H1 (cell line): ENCODE measurements at regions not wholly inside any gene's neighbourhood (a gene's known extent, or its start where the extent isn't known, plus 50 kb on each side); places are given as distances from the start of the nearest gene placed in this dataset.

Source experiments
- CTCF ChIA-PET: fragments of 300-600 bp; sonication (Branson Sonifier 250); formaldehyde crosslinking; loops from one replicate; lab custom pipeline; 2021; ENCODE audit not compliant: partially characterized antibody; lab: Charles Lee
- POLR2A ChIA-PET: fragments of 300-600 bp; sonication (Branson Sonifier 250); formaldehyde crosslinking; loops from one replicate; lab custom pipeline; 2021; ENCODE audit warnings: inconsistent platforms; ENCODE audit not compliant: partially characterized antibody; lab: Charles Lee
- DNase-seq, 2 experiments: peaks; one replicate each; pipeline versions ENCODE4 v3.0.0 to v3.0.0-alpha.2; 2010 to 2022; ENCODE audit warnings: low spot score in 2 of 2, low read depth in 1 of 2, mixed read lengths in 1 of 2
- FAIRE-seq: peaks from 2 replicates; lab custom pipeline; 2011; peaks lifted over from hg19 to GRCh38; lab: Jason Lieb, UNC
- H2AFZ ChIP-seq: 2 replicates; pipeline ENCODE4 v1.8.1; 2012; ENCODE audit warnings: low read length, inconsistent platforms
- H2AK5ac ChIP-seq: 2 replicates; pipeline ENCODE4 v1.6.1; 2013; ENCODE audit warnings: low read depth, low read length
- H2BK120ac ChIP-seq: replicated peaks from 2 replicates; pipeline ENCODE3; 2013; ENCODE audit warnings: low read depth, low read length, inconsistent platforms
- H2BK12ac ChIP-seq: 2 replicates; pipeline ENCODE4 v1.6.1; 2013; ENCODE audit warnings: low read depth, low read length
- H2BK15ac ChIP-seq: 2 replicates; pipeline ENCODE4 v1.6.1; 2013; ENCODE audit warnings: low read length
- H2BK20ac ChIP-seq: 2 replicates; pipeline ENCODE4 v1.6.1; 2013; ENCODE audit warnings: low read length
- H2BK5ac ChIP-seq: 2 replicates; pipeline ENCODE4 v1.6.1; 2013; ENCODE audit warnings: low read depth, low read length
- H3K14ac ChIP-seq: 2 replicates; pipeline ENCODE4 v1.6.1; 2013; ENCODE audit warnings: inconsistent platforms; ENCODE audit not compliant: insufficient read length
- H3K18ac ChIP-seq: 2 replicates; pipeline ENCODE4 v1.6.1; 2013; ENCODE audit warnings: low read length; ENCODE audit errors: extremely low read depth
- H3K23ac ChIP-seq: 2 replicates; pipeline ENCODE4 v1.6.1; 2013; ENCODE audit warnings: inconsistent platforms; ENCODE audit not compliant: insufficient read length
- H3K23me2 ChIP-seq: 2 replicates; pipeline ENCODE4 v1.6.1; 2013; ENCODE audit warnings: low read depth, low read length
- H3K27ac ChIP-seq: 2 replicates; pipeline ENCODE4 v1.6.1; 2011; ENCODE audit warnings: low read depth, low read length, inconsistent platforms
- H3K27me3 ChIP-seq, 4 experiments: replicated peaks in 1 of 4; 1 replicate in 1 of 4; 2 replicates in 3 of 4; pipeline versions ENCODE4 v1.6.1 to v1.8.1; 2011 to 2013; ENCODE audit warnings: low read length in 3 of 4, mild to moderate bottlenecking in 3 of 4, inconsistent platforms in 2 of 4, mixed read lengths in 2 of 4, moderate library complexity in 1 of 4; ENCODE audit not compliant: control insufficient read depth in 3 of 4, insufficient read depth in 3 of 4; ENCODE audit errors: extremely low read depth in 1 of 4
- H3K36me3 ChIP-seq, 4 experiments: 2 replicates each; pipeline versions ENCODE4 v1.6.1 to v1.8.1; 2011 to 2013; ENCODE audit warnings: mild to moderate bottlenecking in 4 of 4, low read length in 3 of 4, moderate library complexity in 2 of 4, control low read depth in 1 of 4, inconsistent platforms in 1 of 4; ENCODE audit not compliant: insufficient read depth in 4 of 4, control insufficient read depth in 2 of 4
- H3K4ac ChIP-seq: replicated peaks from 2 replicates; pipeline ENCODE3; 2013; ENCODE audit warnings: low read length, low read depth, mixed read lengths, inconsistent platforms; ENCODE audit not compliant: insufficient read length
- H3K4me1 ChIP-seq, 4 experiments: replicated peaks in 1 of 4; 1 replicate in 1 of 4; 2 replicates in 3 of 4; pipeline versions ENCODE4 v1.6.1 to v1.8.1; 2011 to 2013; ENCODE audit warnings: low read length in 3 of 4, inconsistent platforms in 2 of 4, mixed read lengths in 1 of 4; ENCODE audit not compliant: insufficient read depth in 4 of 4, control insufficient read depth in 3 of 4
- H3K4me2 ChIP-seq, 2 experiments: 2 replicates each; pipeline versions ENCODE4 v1.6.1 to v1.8.1; 2011 to 2013; ENCODE audit warnings: low read depth in 2 of 2, low read length in 2 of 2, control low read depth in 1 of 2, inconsistent platforms in 1 of 2, mild to moderate bottlenecking in 1 of 2; ENCODE audit not compliant: insufficient read depth in 1 of 2
- H3K4me3 ChIP-seq, 4 experiments: fragments of 200-600, 300-600 bp in 1 of 4; sonication (generic), shearing (Covaris generic), sonication (Bioruptor Twin) in 1 of 4; 2 replicates each; pipeline versions ENCODE4 v1.5.1 to v1.8.1; 2011 to 2016; ENCODE audit warnings: low read length in 4 of 4, low read depth in 3 of 4, control low read depth in 2 of 4, inconsistent platforms in 2 of 4, mild to moderate bottlenecking in 2 of 4, mixed read lengths in 1 of 4, moderate library complexity in 1 of 4; ENCODE audit not compliant: insufficient read depth in 2 of 4; ENCODE audit errors: extremely low read depth in 1 of 4
- H3K56ac ChIP-seq: replicated peaks from 2 replicates; pipeline ENCODE3; 2013; ENCODE audit warnings: low read depth, mild to moderate bottlenecking, mixed read lengths, low read length, inconsistent platforms; ENCODE audit not compliant: insufficient read length
- H3K79me1 ChIP-seq: 2 replicates; pipeline ENCODE4 v1.6.1; 2013; ENCODE audit warnings: low read depth, low read length, control low read depth
- H3K79me2 ChIP-seq, 2 experiments: 2 replicates each; pipeline versions ENCODE4 v1.6.1 to v1.8.1; 2012 to 2013; ENCODE audit warnings: low read length in 2 of 2, mild to moderate bottlenecking in 2 of 2, inconsistent platforms in 1 of 2; ENCODE audit not compliant: insufficient read depth in 2 of 2, control insufficient read depth in 1 of 2
- H3K9ac ChIP-seq, 4 experiments: replicated peaks in 1 of 4; 1 replicate in 1 of 4; 2 replicates in 3 of 4; pipeline versions ENCODE4 v1.6.1 to v1.8.1; 2011 to 2013; ENCODE audit warnings: low read depth in 3 of 4, low read length in 3 of 4, control low read depth in 2 of 4, mild to moderate bottlenecking in 2 of 4, moderate library complexity in 2 of 4, inconsistent platforms in 1 of 4; ENCODE audit errors: extremely low read depth in 1 of 4
- H3K9me3 ChIP-seq, 2 experiments: 2 replicates each; pipeline versions ENCODE4 v1.6.1 to v1.8.1; 2012 to 2013; ENCODE audit warnings: mild to moderate bottlenecking in 2 of 2, moderate library complexity in 2 of 2, control low read depth in 1 of 2, inconsistent platforms in 1 of 2, low read depth in 1 of 2, low read length in 1 of 2, mixed read lengths in 1 of 2; ENCODE audit not compliant: insufficient read depth in 2 of 2
- H4K20me1 ChIP-seq, 2 experiments: replicated peaks in 1 of 2; 2 replicates each; pipeline versions ENCODE3 to v1.8.1; 2011 to 2013; ENCODE audit warnings: inconsistent platforms in 2 of 2, low read length in 2 of 2, mild to moderate bottlenecking in 1 of 2; ENCODE audit not compliant: insufficient read depth in 2 of 2, control insufficient read depth in 1 of 2
- H4K5ac ChIP-seq: 2 replicates; pipeline ENCODE4 v1.6.1; 2013; ENCODE audit warnings: low read length, low read depth, mixed read lengths, inconsistent platforms; ENCODE audit not compliant: insufficient read length
- H4K8ac ChIP-seq: 2 replicates; pipeline ENCODE4 v1.8.0; 2013; ENCODE audit warnings: mild to moderate bottlenecking, moderate library complexity, low read length, inconsistent platforms; ENCODE audit not compliant: insufficient read depth; ENCODE audit errors: extremely low read depth
- H4K91ac ChIP-seq: replicated peaks from 2 replicates; pipeline ENCODE3; 2013; ENCODE audit warnings: low read length, mixed read lengths, inconsistent platforms; ENCODE audit not compliant: insufficient read length
- CHD1 ChIP-seq: IDR thresholded peaks from 2 replicates; pipeline ENCODE4 v1.6.1; 2012; ENCODE audit warnings: low read depth, low read length, improper control_type of control experiment
- CHD2 ChIP-seq: IDR thresholded peaks from 2 replicates; pipeline ENCODE4 v1.6.1; 2012; ENCODE audit warnings: low read length, improper control_type of control experiment
- TAF7 ChIP-seq: optimal IDR thresholded peaks from 2 replicates; pipeline ENCODE3; 2011; ENCODE audit warnings: low read depth, mild to moderate bottlenecking, inconsistent platforms, low read length, moderate library complexity, borderline replicate concordance
- WGBS, 2 experiments: shearing (Covaris generic) in 1 of 2; methylation state at CpG; one replicate each; pipeline versions ENCODE4 v1.1.6 to v1.1.7; 2013 to 2015; ENCODE audit warnings: low lambda C conversion rate in 2 of 2, mixed read lengths in 2 of 2, inconsistent platforms in 1 of 2, low coverage in 1 of 2, missing lambda C conversion rate in 1 of 2; ENCODE audit not compliant: insufficient replicate concordance in 2 of 2, insufficient coverage in 1 of 2, insufficient read length in 1 of 2; ENCODE audit errors: extremely low coverage in 1 of 2, missing lambda C conversion rate in 1 of 2; 5-methylcytosine and 5-hydroxymethylcytosine counted together

GRCh38 chr11:44407211-44407996 is 97.5 kb upstream of the ALX4 start:
- DNase-seq (no peak), FAIRE-seq (no peak)
- H2BK12ac ChIP-seq: no peak overlapping the region
- H3K36me3 ChIP-seq: no peaks in the 10 kb centered on the region
- no peak overlapping the region for H4K91ac ChIP-seq
- no peak overlapping the region for H2BK15ac ChIP-seq
- no peak overlapping the region for H2BK20ac ChIP-seq
- H3K4ac ChIP-seq: no peak overlapping the region
- POLR2A ChIA-PET: no interaction called here
- no peaks in the 10 kb centered on the region for H4K20me1 ChIP-seq
- H3K4me2 ChIP-seq: no peak overlapping the region
- no peak overlapping the region for H3K56ac ChIP-seq
- H3K4me3 ChIP-seq: no peak overlapping the region
- no peak overlapping the region for H2BK5ac ChIP-seq
- 93% methylated on average over 7 of the region's 7 CpGs; no CpG with 5 or more reads in 1 of the 2 experiments for WGBS, 2 experiments
- no peaks in the 10 kb centered on the region for H3K27me3 ChIP-seq
- H3K79me2 ChIP-seq: no peaks in the 10 kb centered on the region
- H3K14ac ChIP-seq: no peak overlapping the region
- no peak overlapping the region for H3K27ac ChIP-seq
- no peak overlapping the region for H2AK5ac ChIP-seq
- no peak overlapping the region for H3K18ac ChIP-seq
- H2AFZ ChIP-seq: no peak overlapping the region
- H4K5ac ChIP-seq: no peak overlapping the region
- no peak overlapping the region for H3K23ac ChIP-seq
- no peaks in the 10 kb centered on the region; a peak in 1 of 7 replicates for H3K4me1 ChIP-seq
- no peaks in the 10 kb centered on the region for H3K79me1 ChIP-seq
- H3K23me2 ChIP-seq: no peaks in the 10 kb centered on the region
- no peaks in the 10 kb centered on the region for H3K9me3 ChIP-seq
- CTCF ChIA-PET: interaction anchor here (0.9 to 5.5 kb wide), 9 partner anchors 9 to 274 kb away, joined by 3 to 35 read pairs (median 3); no protein-coding TSS in a partner anchor
- peak overlapping the region; percentile 62; the same call in 1 of the 2 replicates for H4K8ac ChIP-seq
- no peak overlapping the region for H3K9ac ChIP-seq
- H2BK120ac ChIP-seq: no peak overlapping the region
- TF ChIP-seq TAF7 (no peak), CHD1 (no peak), CHD2 (no peak)
